Stimulated activated CD8-positive, alpha-beta memory T cell treated with anti-CD3 and anti-CD28 coated beads, Interleukin-7, amount 100 ng/mL, for 1 hour (primary cell): ENCODE measurements at regions not wholly inside any gene's neighbourhood (a gene's known extent, or its start where the extent isn't known, plus 50 kb on each side); places are given as distances from the start of the nearest gene placed in this dataset.

Experiments used
- DNase-seq, 2 donors: peaks; one replicate each; pipeline ENCODE4 v3.0.0-alpha.2; 2020; ENCODE audit warnings: low read depth in 2 of 2

DNA sequence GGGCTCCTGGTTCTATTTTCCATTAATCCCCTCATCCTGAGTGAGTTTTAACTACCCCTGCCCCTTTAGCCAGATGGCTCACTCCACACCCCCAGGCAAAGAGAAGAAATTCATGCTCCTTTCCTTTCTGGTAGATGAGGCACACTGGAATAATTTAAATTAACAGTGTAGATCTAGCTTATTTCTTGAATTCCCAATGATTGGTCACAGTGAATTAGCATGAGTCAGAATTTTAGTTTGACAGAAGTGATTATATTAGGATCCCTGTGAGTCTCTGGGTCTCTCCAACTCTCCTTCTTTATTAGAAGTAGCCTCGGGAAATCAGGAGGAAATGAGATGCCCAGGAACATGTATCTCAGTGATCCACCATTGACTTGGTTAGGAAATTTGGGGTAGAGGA is 103.1 kb upstream of the KAZN start:
- DNase-seq, result no peak

DNA sequence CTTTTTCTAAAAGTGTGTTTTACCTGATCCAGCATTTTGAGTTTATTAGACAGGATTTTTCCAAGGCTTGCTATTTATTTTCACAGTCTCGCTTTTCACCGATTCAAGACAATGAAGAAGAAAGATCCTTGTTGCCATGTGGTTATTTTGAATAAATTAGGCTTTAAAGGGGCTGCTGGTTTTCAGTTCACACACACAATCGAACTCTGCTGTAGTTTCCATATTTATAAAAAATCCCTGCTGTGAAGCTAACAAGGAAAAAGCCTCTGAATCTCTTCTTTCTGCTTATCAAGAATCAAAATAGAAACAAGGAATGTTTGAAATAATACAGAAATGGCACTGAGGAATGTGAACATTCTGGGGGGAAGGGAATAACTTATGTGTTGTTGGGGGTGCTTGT is 102.5 kb upstream of the KAZN start:
- no peak for DNase-seq

DNA sequence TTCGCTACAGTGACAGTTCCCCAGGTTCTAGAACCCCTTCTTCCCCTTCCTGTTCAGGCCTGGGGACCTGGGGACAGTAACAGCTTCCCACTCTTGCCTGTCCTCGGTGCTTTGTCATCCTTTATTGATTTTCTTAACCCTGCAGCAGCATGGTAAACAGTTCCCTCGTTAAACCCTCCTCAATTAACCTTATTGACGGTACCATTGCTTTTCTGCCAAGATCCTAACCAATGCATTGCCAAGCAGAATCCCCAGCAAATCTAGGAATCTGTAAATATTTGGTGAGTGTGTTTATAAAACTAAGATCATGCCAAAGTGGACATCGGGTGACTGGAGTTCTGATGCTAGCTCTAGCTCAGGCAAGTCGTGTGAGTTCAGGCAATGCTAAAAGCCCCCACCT is 99.6 kb upstream of the KAZN start:
- DNase-seq, result no peak

DNA sequence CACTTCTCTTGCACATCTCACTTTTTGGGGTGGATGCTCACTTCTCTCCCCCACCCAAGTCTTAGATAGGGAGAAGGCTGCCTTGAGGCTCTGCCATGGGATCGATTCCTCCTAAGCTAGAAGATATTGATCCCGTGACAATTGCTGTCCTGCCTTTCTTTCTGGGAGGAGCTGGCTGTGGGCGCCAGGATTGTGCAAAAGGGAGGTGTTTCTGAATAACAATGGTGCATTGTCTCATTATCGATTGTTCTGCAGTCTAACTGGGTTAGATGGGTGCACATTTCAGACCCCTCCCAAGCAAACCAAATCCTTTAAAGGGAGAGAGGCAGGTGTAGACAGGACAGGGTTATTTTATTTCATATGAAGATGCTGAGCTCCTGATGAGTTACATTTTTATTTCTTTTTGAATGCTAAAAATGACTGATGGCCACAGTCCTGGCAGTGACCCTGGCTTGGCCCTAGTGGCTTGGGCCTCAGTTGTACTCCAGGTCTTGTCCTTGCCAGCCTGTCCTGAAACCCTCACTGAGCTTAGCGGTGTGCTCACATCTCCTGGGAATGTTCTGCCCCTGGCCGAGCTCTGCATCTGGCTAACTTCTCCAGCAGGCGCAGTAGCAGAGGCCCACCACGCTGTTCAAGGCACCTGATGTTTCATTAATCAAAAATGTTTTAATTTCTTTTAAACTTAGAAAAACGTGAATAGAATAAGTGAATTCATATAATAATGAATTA is 99.0 kb upstream of the KAZN start:
- no peak for DNase-seq

DNA sequence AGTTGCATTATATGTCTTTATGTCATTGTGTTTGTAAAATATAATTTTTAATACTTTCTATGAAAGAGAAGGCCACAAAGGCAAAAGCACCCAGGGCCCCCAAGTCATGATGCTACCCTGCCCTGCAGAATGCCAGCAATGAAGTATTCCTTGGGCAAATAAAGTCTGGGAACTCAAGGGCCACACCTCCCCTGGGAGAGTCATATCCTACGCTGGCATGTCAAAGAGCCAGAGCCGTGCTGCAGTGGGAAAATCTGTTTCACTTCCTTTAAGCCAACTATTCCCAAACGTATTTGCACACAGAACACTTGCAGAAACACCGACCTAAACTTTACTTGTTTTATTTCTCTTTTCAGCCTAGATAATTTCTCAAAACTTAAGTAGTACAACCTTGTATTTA is 98.4 kb upstream of the KAZN start:
- no peak for DNase-seq

DNA sequence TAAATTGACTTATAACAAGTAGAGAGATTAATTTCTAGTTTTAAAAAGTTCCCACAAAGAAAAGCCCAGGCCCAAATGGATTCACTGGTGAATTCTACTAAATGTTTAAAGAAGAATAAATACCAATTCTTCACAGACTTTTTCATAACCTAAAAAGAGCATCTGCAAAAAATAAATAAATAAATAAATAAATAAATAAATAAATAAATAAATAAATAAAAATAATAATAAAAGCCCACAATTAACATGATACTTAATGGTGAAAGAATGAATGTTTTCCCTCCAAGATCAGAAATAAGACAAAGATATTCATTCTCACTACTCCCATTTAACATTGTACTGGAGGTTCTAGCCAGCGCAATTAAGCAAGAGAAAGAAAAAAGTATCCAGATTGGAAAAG is 97.6 kb upstream of the KAZN start:
- DNase-seq, result no peak

DNA sequence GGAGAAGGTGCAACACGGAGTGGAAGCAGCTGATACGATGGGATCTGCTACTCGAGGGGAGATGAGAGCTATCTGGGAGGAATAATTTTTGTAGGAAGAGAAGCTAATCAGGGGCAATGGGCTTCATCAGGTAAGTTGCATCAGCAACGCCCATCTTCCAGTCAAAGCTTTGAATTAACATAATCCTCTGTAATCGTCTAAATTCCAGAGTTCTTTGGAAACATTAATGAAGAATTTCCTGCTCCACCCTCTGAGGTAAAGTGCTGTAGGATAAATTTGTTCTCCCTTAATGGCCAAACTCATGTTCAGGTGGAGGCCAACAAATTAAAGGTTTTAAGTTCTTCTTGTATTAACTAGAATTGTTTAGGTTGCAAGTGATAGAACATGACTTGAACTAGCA is 94.0 kb upstream of the KAZN start:
- no peak for DNase-seq

DNA sequence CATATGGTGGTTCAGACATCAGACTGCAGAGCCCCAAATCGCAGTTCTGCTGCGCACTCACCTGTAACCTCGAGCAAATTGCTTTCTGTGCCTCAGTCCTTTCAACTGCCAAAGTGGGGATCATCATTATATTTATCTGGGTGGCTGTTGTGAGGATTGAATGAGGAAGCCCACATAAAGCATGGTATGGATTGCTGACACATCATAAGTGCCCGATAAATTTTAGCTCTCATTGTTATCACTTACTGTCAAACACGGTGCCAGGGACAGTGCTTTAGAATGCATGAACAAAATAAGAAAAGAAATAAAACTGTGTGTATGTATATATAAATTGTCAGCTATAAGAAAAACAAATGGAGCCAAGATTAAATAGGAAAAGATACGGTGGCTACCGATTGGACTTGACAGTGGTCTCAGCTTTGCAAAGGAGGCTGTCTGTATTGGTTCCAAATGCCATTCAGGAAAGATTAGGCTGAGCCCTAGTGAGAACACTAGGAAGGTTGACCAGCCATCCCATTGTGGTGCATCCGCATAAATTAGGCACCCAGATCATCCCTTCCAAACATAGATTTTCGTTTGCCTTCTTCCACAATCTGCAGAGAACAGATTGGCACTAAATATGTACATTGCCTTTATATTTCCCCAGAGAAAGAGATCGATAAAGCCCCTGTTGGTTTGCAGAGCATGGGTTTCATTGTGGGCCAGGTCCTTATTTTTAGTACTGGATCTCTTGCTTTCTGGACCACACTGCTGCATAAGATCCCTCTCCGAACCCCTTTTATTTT is 91.8 kb upstream of the KAZN start:
- DNase-seq, result no peak

DNA sequence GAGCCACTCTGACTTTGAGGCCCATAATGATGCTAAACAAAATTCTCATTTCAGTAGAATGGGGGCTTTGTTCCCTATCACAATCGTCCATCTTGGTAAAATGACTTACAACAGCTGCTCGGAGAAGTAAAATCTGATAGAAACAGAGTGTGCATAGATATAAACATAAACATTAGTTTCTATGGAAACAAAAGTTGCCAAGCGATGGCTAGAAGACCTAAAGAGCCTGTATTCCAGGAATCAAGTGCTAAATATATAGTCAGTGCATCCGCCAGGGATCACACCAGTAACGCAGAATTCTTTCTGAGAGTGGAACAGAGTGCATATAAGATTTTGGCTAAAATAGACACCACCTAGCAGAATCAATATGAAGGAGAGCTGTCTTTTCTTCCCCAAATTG is 91.2 kb upstream of the KAZN start:
- no peak for DNase-seq

DNA sequence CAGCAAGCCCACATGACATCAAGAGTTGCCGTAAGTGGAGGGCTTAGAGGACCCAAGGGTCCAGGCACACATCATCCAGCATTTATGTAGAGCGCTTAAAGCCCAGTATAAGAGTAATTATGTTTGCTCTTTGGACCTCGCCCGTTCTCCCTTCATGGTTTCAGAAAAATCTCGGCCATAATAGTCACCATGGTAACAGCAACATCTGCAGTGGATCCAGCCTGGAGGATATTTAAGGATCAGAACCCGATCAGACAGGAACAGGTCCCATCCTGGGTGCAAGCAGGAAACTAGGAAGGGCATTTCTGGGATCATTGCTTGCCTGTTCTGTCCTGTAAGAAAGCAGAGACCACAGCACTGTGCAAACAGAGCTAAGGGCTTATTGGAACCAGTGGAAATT is 89.9 kb upstream of the KAZN start:
- no peak for DNase-seq

DNA sequence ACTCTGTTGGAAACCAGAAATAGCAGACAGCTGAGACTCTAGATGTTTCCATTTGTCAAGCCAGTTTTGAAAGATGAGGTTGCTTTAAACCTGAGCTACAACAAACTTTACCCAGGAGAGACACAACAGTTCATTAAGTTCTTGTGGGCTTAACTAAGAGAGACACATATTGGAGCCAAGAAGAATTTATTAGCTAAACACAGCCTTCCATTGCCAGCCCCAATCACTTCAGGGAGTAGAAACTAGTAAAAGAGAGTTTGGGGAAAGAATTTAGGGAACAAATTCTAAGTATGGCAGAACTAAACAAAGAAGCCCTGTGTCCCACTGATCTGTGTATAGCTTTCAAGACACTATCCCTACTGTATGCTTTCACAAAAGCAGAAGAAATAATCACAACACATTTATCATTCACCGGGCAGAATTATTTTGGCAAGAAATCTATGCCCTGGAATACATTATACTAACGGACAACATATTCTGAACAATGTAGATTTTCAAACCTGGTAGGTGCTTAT is 87.3 kb upstream of the KAZN start:
- DNase-seq, result no peak

DNA sequence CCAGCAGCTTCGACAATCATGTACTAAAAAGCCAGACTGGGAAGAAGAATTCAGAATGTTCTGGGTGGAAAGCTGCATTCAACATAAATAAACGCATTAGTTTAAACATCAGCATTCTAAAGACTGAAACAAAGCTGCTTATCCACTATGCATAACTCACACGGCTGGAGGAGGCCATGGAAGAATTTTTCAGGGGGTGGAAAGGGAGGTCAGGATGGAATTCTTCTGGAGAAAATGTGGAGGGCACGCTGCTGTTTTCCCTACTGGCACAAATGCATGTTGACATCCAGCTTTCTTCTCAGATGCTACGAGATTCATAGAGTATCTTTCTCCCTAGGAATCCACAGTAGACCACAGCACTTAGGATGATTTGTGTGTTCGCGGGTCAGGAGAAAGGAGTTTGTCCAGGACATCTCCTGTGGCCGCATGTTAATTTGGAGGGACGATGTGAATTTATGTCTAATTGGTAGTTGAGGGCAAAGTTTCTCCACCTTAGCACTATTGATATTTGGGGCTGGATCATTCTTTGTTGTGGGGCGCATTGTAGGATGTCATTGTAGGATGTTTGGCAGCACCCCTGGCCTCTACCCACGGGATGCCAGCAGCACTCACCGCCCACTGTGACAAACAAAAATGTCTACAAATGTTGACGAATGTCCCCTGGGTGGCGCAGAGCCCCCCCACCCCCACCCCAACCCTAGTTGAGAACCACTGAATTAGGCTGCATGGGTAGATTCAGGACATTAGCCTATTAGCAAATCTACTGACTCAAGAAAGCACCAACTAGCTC is 86.5 kb upstream of the KAZN start:
- DNase-seq, result no peak

DNA sequence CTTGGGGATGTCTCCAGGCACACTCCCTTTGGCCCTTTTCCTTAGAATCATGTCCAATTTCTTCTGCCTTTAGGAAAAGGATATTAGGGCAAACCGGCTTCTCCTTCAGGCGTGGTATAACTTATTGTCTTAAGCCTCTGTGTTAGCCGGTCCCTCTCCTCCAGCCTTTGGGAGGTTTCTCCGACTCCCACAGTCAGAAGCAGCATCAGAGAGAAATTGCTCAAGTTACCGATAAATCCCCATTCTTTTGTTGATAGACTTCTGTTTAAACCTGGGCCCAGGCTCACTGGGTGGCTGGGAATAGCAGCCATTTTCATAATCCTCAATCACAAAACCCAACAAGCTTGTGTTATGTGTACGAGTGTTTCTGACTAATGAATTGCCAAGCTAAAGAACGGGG is 85.4 kb upstream of the KAZN start:
- no peak for DNase-seq

DNA sequence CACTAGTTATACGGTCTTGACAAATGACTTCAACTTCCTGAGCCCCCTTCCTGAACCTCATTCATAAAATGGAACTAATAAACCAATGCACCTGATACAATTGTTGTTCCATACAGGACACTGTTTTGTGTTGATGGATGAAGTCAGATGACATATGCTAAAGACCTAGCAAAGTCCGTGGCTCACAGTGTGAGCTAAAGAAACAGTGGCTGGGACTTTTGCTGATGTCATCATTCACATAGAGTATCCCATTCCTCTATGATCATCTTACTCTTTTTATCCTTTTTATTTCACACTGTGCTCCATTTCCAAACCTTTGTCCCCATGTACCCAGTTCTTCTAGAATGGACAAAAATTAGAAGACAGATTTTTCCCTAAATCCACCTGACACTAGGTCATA is 83.7 kb upstream of the KAZN start:
- DNase-seq, result no peak

DNA sequence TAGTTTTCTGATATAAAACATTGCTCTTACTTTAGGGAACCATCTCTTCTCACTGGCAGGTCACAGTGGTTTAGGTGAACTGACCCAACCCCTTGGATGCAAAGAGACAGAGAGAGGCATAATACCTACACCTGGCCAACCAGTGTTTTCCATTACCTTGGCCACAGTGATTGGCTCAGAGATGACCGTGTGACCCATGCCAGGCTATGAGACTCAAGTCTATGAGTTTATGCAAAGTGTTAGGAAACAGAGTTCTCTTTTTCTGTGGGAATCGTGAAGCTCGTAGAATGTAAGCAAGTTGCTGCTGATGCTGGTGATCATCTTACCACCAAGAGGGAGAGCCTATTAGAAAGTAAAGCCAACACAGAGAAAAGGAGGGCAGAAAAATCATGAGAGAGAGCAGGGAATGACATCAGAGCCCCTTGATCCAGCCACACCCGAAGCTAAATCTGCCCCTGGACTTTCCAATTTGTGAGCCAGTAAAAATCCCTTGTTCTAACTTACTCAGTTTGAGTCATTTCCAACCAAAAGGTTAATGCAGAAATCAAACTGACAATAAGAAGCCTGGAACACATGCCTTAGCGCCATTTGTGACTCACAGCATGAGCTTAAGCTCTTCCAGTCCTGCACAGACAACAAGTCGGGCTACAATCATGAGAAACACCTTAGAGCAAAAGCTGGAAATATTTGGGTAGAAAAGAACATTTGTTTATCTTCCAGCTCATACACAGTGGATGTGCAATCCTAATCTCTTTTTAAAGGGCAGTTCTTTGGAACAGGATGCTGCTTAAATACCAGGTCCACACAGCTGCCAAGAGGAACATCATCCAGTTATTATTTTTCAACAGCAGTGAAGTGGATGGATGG is 81.3 kb upstream of the KAZN start:
- DNase-seq, result no peak

DNA sequence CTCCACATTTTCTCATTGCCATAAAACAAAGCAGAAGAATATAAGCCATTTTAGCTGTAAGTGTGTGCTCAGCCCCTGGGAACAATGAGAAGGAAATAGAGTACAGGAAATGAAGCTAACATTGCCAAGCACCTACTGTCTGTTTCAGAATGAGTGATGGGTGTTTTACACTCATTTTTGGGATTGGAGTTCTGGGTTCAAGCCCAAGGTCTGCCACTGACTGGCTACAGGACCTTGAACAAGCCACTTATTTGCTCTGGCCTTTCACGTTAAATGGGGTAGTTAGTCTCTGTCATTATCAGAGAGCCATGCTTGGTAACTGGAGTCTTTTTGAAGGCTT is 80.7 kb upstream of the KAZN start:
- no peak for DNase-seq

DNA sequence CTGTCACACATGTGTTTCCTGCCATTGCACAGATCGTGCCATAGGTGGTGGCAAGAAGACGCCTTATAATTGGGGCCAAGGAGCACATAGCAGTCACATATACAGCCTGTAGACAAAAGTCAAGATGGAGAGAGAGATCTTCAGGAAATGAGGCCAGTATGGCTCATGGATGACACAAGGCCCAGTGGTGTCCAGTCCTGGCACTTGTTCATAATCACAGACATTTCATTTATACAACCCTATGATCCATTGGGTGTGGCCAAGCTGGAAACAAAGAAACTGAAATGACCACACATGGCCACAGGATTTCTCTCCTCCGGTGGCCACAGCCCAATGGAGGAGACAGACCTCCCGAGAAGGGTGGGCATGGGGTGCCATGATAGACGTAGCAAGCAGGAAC is 78.5 kb upstream of the KAZN start:
- DNase-seq, result no peak

DNA sequence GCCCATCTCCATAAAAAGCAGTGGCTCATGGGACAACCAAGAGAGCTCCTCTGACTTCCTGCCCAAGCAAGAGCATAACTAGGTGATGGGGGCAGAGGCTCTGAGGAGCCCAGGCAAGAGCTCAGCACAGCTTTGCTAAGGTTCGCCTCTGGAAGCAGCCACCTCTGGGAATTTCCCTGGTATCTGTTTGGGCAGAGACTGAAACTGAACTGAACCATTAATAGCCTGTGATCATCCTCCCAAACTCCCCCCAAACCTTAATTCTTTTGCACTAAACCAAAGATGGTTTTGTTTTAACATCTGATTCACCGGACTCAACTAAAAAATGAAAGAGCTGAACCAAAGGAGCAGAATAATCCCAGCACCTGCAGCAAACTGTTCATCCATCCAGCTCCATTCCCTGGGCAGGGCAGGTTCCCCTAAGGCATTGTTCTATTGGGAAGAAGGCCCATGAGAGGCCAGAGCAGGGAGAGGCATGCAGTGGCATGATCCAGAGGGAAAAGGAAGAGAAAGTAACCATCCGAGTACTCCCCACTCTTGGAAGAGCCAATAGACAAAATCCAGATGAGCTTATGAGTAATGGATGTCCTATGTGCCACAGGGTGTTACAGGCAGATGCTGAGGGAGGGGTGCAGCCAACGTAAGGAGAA is 77.8 kb upstream of the KAZN start:
- no peak for DNase-seq

DNA sequence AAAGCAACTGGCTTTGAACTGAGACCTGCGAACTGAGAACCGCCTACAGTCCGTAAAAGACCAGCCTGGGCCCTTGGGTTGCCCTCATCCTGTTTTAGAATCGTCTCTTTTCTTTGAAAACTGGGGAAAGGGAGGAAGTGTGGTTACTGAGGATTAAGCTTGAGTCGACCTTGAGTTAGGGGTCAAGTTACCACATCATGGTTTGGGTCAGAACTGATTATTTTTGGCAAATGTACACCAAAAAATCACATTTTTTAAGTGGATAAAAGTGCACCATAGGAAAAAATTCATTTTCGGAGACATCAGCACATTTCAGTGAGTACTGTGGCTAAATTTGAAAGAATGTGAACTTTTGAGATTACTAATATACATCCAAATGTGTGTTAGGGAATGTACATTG is 76.9 kb upstream of the KAZN start:
- no peak for DNase-seq

DNA sequence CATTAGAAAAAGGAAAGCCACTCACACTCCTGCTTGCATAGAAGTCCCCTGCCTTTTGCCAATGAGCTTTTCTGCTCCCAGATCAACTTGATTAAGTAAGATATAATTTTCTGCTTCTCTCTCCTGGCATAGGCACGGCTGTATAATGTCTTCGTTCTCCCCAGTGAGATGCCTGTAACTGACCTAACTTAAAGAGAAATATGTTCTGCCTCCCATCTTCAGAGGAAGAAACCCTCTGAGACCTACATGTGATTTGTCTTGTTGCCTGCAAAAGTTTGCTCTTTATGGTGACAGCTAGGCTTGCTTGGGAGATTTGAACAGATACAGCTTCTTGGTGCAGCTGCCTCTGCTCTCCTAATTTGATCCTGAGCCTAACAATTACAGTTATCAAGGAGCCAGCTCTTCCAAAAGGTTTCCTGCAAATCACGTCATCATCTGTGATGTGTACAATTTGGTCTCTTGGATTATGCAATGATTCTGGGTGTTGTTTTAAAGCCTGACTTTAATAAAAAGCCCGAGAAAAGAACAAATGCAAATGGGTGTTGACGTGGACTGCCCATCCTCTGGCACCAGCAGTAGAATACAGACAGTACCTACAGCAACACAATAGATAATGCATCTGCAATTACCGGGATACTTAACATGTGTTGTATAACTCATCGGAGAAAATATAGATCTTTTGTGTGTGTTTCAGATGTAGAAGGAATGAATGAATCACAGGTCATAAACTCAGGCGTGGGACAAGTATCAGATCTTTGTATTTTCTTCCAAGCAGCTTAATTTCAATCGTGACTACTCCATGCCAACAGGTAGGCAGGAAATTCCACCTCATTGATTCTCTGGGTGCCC is 76.2 kb upstream of the KAZN start:
- no peak for DNase-seq

DNA sequence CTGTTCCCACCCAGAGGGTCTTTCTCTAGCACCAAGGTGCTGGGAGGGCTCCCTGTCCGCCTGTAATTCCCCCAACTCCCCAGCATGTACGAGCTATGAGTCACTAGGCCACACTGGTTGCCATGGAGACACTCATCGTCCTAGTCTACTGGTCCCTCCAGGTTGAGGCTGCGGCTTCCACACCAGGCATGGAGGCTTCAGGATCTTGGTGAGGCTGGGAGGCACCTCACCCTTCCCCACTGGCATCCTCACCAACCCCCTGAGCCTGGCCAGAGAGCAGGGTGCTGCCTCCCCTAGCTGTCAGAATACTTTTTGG is 75.6 kb upstream of the KAZN start:
- no peak for DNase-seq
